ENCODE measurements at regions not wholly inside any gene's neighbourhood (a gene's known extent, or its start where the extent isn't known, plus 50 kb on each side); places are given as distances from the start of the nearest gene placed in this dataset.

- no peaks in the 10 kb centered on the region for H3K36me3 Mint-ChIP-seq
- H3K27me3 Mint-ChIP-seq: no peaks in the 10 kb centered on the region
- no peaks in the 10 kb centered on the region for H3K9me3 Mint-ChIP-seq
- ATAC-seq: no peak
- no peak overlapping the region for H3K27ac Mint-ChIP-seq
- H3K4me1 Mint-ChIP-seq: no peaks in the 10 kb centered on the region
- no peak overlapping the region for H3K4me3 Mint-ChIP-seq
These were observed 174.6 kb upstream of the DAPK1 start for GRCh38 chr9:87322840-87323635.

- Mint-ChIP-seq H3K4me1 (no peaks in the 10 kb centered on the region), H3K4me3 (no peak overlapping the region), H3K36me3 (no peaks in the 10 kb centered on the region), H3K27me3 (no peaks in the 10 kb centered on the region), H3K27ac (no peak overlapping the region), H3K9me3 (no peaks in the 10 kb centered on the region)
- ATAC-seq: no peak
These were observed 173.7 kb upstream of the DAPK1 start for GRCh38 chr9:87323928-87324327.

- no peaks in the 10 kb centered on the region for H3K9me3 Mint-ChIP-seq
- H3K4me1 Mint-ChIP-seq: no peaks in the 10 kb centered on the region
- no peak overlapping the region for H3K27ac Mint-ChIP-seq
- H3K27me3 Mint-ChIP-seq: no peaks in the 10 kb centered on the region
- ATAC-seq: no peak
- no peaks in the 10 kb centered on the region for H3K36me3 Mint-ChIP-seq
- H3K4me3 Mint-ChIP-seq: no peak overlapping the region
These were observed 173.0 kb upstream of the DAPK1 start for GRCh38 chr9:87324613-87325194.

- no peak overlapping the region for H3K27ac Mint-ChIP-seq
- H3K27me3 Mint-ChIP-seq: no peaks in the 10 kb centered on the region
- ATAC-seq: no peak
- H3K4me1 Mint-ChIP-seq: no peaks in the 10 kb centered on the region
- H3K4me3 Mint-ChIP-seq: no peak overlapping the region
- peaks cover 6% of the 10 kb centered on the region for H3K36me3 Mint-ChIP-seq
- peaks cover 7% of the 10 kb centered on the region for H3K9me3 Mint-ChIP-seq
These were observed 170.0 kb upstream of the DAPK1 start for GRCh38 chr9:87327575-87328125.

- Mint-ChIP-seq H3K9me3 (peaks cover 7% of the 10 kb centered on the region), H3K36me3 (peaks cover 6% of the 10 kb centered on the region), H3K27me3 (peaks cover 24% of the 10 kb centered on the region), H3K4me1 (peaks cover 8% of the 10 kb centered on the region), H3K27ac (no peak overlapping the region), H3K4me3 (no peak overlapping the region)
- ATAC-seq: no peak
These were observed 163.9 kb upstream of the DAPK1 start for GRCh38 chr9:87333802-87334201.

GRCh38 chr9:87334366-87334765 is 163.3 kb upstream of the DAPK1 start:
- H3K4me3 Mint-ChIP-seq: no peak overlapping the region
- H3K9me3 Mint-ChIP-seq: peaks cover 7% of the 10 kb centered on the region
- H3K4me1 Mint-ChIP-seq: peaks cover 8% of the 10 kb centered on the region
- H3K36me3 Mint-ChIP-seq: peaks cover 6% of the 10 kb centered on the region
- H3K27ac Mint-ChIP-seq: no peak overlapping the region
- peaks cover 24% of the 10 kb centered on the region for H3K27me3 Mint-ChIP-seq
- no peak for ATAC-seq

GRCh38 chr9:87336407-87336806 is 161.3 kb upstream of the DAPK1 start:
- H3K27me3 Mint-ChIP-seq: peaks cover 24% of the 10 kb centered on the region
- peaks cover 8% of the 10 kb centered on the region for H3K4me1 Mint-ChIP-seq
- H3K9me3 Mint-ChIP-seq: peaks cover 3% of the 10 kb centered on the region
- no peak overlapping the region for H3K4me3 Mint-ChIP-seq
- H3K27ac Mint-ChIP-seq: no peak overlapping the region
- no peak for ATAC-seq
- no peaks in the 10 kb centered on the region for H3K36me3 Mint-ChIP-seq

GRCh38 chr9:87336914-87337333 is 160.7 kb upstream of the DAPK1 start:
- no peaks in the 10 kb centered on the region for H3K9me3 Mint-ChIP-seq
- H3K4me1 Mint-ChIP-seq: peaks cover 8% of the 10 kb centered on the region
- H3K27ac Mint-ChIP-seq: no peak overlapping the region
- no peak for ATAC-seq
- H3K36me3 Mint-ChIP-seq: no peaks in the 10 kb centered on the region
- peaks cover 24% of the 10 kb centered on the region for H3K27me3 Mint-ChIP-seq
- H3K4me3 Mint-ChIP-seq: no peak overlapping the region

GRCh38 chr9:87337335-87338087 is 160.2 kb upstream of the DAPK1 start:
- ATAC-seq: no peak
- peaks cover 2% of the 10 kb centered on the region for H3K9me3 Mint-ChIP-seq
- no peak overlapping the region for H3K27ac Mint-ChIP-seq
- peaks cover 24% of the 10 kb centered on the region for H3K27me3 Mint-ChIP-seq
- no peak overlapping the region for H3K4me3 Mint-ChIP-seq
- no peaks in the 10 kb centered on the region for H3K36me3 Mint-ChIP-seq
- H3K4me1 Mint-ChIP-seq: peaks cover 8% of the 10 kb centered on the region

- ATAC-seq: no peak
- no peak overlapping the region for H3K27ac Mint-ChIP-seq
- peaks cover 8% of the 10 kb centered on the region for H3K4me1 Mint-ChIP-seq
- peaks cover 3% of the 10 kb centered on the region for H3K9me3 Mint-ChIP-seq
- H3K4me3 Mint-ChIP-seq: no peak overlapping the region
- H3K36me3 Mint-ChIP-seq: no peaks in the 10 kb centered on the region
- H3K27me3 Mint-ChIP-seq: peaks cover 24% of the 10 kb centered on the region
These were observed 159.3 kb upstream of the DAPK1 start for GRCh38 chr9:87338088-87338989.

GRCh38 chr9:87340391-87340790 is 157.3 kb upstream of the DAPK1 start:
- Mint-ChIP-seq H3K27ac (no peak overlapping the region), H3K4me1 (peaks cover 8% of the 10 kb centered on the region), H3K36me3 (no peaks in the 10 kb centered on the region), H3K27me3 (peaks cover 23% of the 10 kb centered on the region), H3K9me3 (peaks cover 3% of the 10 kb centered on the region), H3K4me3 (no peak overlapping the region)
- no peak for ATAC-seq

GRCh38 chr9:87342743-87343142 is 154.9 kb upstream of the DAPK1 start:
- Mint-ChIP-seq H3K36me3 (no peaks in the 10 kb centered on the region), H3K27ac (no peak overlapping the region), H3K9me3 (peaks cover 3% of the 10 kb centered on the region), H3K27me3 (peaks cover 10% of the 10 kb centered on the region), H3K4me1 (no peaks in the 10 kb centered on the region), H3K4me3 (no peak overlapping the region)
- no peak for ATAC-seq

GRCh38 chr9:87343816-87344430 is 153.7 kb upstream of the DAPK1 start:
- Mint-ChIP-seq H3K27ac (no peak overlapping the region), H3K27me3 (peaks cover 9% of the 10 kb centered on the region), H3K4me3 (no peak overlapping the region), H3K9me3 (peaks cover 3% of the 10 kb centered on the region), H3K36me3 (no peaks in the 10 kb centered on the region), H3K4me1 (no peaks in the 10 kb centered on the region)
- ATAC-seq: no peak

- peaks cover 9% of the 10 kb centered on the region for H3K27me3 Mint-ChIP-seq
- no peaks in the 10 kb centered on the region for H3K36me3 Mint-ChIP-seq
- peaks cover 8% of the 10 kb centered on the region for H3K9me3 Mint-ChIP-seq
- no peak overlapping the region for H3K27ac Mint-ChIP-seq
- H3K4me3 Mint-ChIP-seq: no peak overlapping the region
- ATAC-seq: no peak
- H3K4me1 Mint-ChIP-seq: no peaks in the 10 kb centered on the region
These were observed 151.5 kb upstream of the DAPK1 start for GRCh38 chr9:87346061-87346665.
